PFSK-1 (cell line): ENCODE measurements at regions not wholly inside any gene's neighbourhood (a gene's known extent, or its start where the extent isn't known, plus 50 kb on each side); places are given as distances from the start of the nearest gene placed in this dataset.

ENCODE experiments used
- POLR2AphosphoS5 ChIP-seq: IDR thresholded peaks from 2 replicates; pipeline ENCODE4 v1.6.1; 2012; ENCODE audit warnings: low read depth, mild to moderate bottlenecking, control low read depth, low read length, moderate library complexity
- SIN3A ChIP-seq: IDR thresholded peaks from 2 replicates; pipeline ENCODE4 v1.6.1; 2012; ENCODE audit warnings: mild to moderate bottlenecking, low read length, moderate library complexity, borderline replicate concordance; ENCODE audit not compliant: insufficient read depth
- TF ChIP-seq, protein P1 (sequence below), 2 experiments: IDR thresholded peaks; 2 replicates each; pipeline versions ENCODE4 v1.6.1 to v1.8.0; 2011 to 2012; ENCODE audit warnings: low read depth in 2 of 2, low read length in 2 of 2, control low read depth in 1 of 2, inconsistent platforms in 1 of 2, mild to moderate bottlenecking in 1 of 2, moderate library complexity in 1 of 2; ENCODE audit not compliant: insufficient read depth in 1 of 2

DNA sequence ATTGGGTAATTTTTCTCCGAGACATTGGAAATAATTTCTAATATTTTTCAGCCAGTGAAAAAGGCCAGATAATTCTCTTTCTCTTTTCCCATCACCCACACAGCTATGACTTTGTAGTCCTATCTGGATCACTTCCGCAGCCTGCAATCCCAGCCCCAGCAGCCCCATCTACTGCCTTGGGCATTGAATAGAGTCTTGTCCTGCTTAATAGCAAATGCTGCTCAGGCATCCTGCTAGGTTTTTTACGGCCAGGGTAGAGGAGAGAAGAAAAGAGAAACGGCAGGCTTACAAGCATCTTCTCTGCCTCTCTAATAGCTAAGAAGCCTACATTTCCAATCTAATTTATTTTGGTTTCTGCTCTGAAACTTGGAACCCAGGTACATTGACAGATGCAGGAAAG, 154.3 kb upstream of the B3GAT1 start:
- TF ChIP-seq, protein P1, sequence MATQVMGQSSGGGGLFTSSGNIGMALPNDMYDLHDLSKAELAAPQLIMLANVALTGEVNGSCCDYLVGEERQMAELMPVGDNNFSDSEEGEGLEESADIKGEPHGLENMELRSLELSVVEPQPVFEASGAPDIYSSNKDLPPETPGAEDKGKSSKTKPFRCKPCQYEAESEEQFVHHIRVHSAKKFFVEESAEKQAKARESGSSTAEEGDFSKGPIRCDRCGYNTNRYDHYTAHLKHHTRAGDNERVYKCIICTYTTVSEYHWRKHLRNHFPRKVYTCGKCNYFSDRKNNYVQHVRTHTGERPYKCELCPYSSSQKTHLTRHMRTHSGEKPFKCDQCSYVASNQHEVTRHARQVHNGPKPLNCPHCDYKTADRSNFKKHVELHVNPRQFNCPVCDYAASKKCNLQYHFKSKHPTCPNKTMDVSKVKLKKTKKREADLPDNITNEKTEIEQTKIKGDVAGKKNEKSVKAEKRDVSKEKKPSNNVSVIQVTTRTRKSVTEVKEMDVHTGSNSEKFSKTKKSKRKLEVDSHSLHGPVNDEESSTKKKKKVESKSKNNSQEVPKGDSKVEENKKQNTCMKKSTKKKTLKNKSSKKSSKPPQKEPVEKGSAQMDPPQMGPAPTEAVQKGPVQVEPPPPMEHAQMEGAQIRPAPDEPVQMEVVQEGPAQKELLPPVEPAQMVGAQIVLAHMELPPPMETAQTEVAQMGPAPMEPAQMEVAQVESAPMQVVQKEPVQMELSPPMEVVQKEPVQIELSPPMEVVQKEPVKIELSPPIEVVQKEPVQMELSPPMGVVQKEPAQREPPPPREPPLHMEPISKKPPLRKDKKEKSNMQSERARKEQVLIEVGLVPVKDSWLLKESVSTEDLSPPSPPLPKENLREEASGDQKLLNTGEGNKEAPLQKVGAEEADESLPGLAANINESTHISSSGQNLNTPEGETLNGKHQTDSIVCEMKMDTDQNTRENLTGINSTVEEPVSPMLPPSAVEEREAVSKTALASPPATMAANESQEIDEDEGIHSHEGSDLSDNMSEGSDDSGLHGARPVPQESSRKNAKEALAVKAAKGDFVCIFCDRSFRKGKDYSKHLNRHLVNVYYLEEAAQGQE (IDR thresholded peaks at IDR 0.05; ENCODE audit: insufficient read depth in 1 of 2, low read depth in 2 of 2, low read length in 2 of 2) = no peak
- TF ChIP-seq POLR2AphosphoS5 = no peak
- TF ChIP-seq SIN3A = no peak
